K562 (cell line): ENCODE measurements at regions not wholly inside any gene's neighbourhood (a gene's known extent, or its start where the extent isn't known, plus 50 kb on each side); places are given as distances from the start of the nearest gene placed in this dataset.

Experiments used
- ATAC-seq: fragments of 200-7000 bp; cut with Tn5 transposase; 3 replicates; pipeline ENCODE4 v1.9.1; 2020; ENCODE audit warnings: moderate library complexity
- BruUV-seq: library from RNA; stranded (reverse); fragments of 400-500 nt; replicated peaks from 2 replicates; lab custom pipeline; 2021; lab: Mats Ljungman, UMichigan
- CTCF ChIA-PET: fragments of 300-600 bp; formaldehyde crosslinking; extraction: SDS; loops from one replicate; lab custom pipeline; 2021; ENCODE audit warnings: low intra/inter-chr PET ratio; lab: Yijun Ruan, JAX
- POLR2A ChIA-PET: fragments of 300-600, 350-650 bp; sonication (Branson Sonifier 250); formaldehyde crosslinking; extraction: SDS; loops from one replicate; lab custom pipeline; 2021; ENCODE audit warnings: antibody characterized with exemption, inconsistent platforms; lab: Yijun Ruan, JAX
- DNase-seq, 4 experiments: peaks; one replicate each; pipeline versions ENCODE4 v3.0.0 to v3.0.0-alpha.2; 2011 to 2018; ENCODE audit warnings: low spot score in 3 of 4, mixed read lengths in 3 of 4; ENCODE audit errors: extremely low read depth in 1 of 4
- FAIRE-seq: peaks from 2 replicates; lab custom pipeline; 2011; peaks lifted over from hg19 to GRCh38; lab: Jason Lieb, UNC
- H2AFZ ChIP-seq: 2 replicates; pipeline ENCODE4 v1.6.0; 2011; ENCODE audit warnings: low read depth, low read length, control low read depth, inconsistent platforms
- H3K27ac ChIP-seq: fragments of 200-600 bp; 3 replicates; pipeline ENCODE4 v1.8.0; 2011; ENCODE audit warnings: low read depth, mild to moderate bottlenecking, control low read depth, inconsistent platforms, low read length, moderate library complexity, mixed read lengths; ENCODE audit errors: extremely low read depth
- H3K27me3 ChIP-seq, 2 experiments: fragments of 300-600 bp in 1 of 2; 2 replicates in 1 of 2; 3 replicates in 1 of 2; pipeline versions ENCODE4 v1.6.0 to v1.8.0; 2011; ENCODE audit warnings: inconsistent platforms in 2 of 2, low read length in 2 of 2, mild to moderate bottlenecking in 1 of 2, mixed read lengths in 1 of 2, moderate library complexity in 1 of 2; ENCODE audit not compliant: control insufficient read depth in 2 of 2, insufficient read depth in 2 of 2
- H3K36me3 ChIP-seq: fragments of 300-600 bp; 3 replicates; pipeline ENCODE4 v1.8.0; 2011; ENCODE audit warnings: mild to moderate bottlenecking, low read length, inconsistent platforms; ENCODE audit not compliant: control insufficient read depth, insufficient read depth
- H3K4me1 ChIP-seq, 2 experiments: fragments of 200-600 bp in 1 of 2; replicated peaks in 1 of 2; 2 replicates in 1 of 2; 3 replicates in 1 of 2; pipeline versions ENCODE4 v1.5.1 to v1.8.0; 2011; ENCODE audit warnings: inconsistent platforms in 2 of 2, low read length in 2 of 2, mild to moderate bottlenecking in 1 of 2, mixed read lengths in 1 of 2, moderate library complexity in 1 of 2; ENCODE audit not compliant: control insufficient read depth in 2 of 2, insufficient read depth in 2 of 2
- H3K4me2 ChIP-seq: 2 replicates; pipeline ENCODE4 v1.6.1; 2011; ENCODE audit warnings: low read length, control low read depth, inconsistent platforms, mixed read lengths; ENCODE audit not compliant: insufficient read depth
- H3K4me3 ChIP-seq: fragments of 200-600 bp; sonication (generic), shearing (Covaris generic); 2 replicates; pipeline ENCODE4 v1.5.1; 2016; ENCODE audit warnings: control low read depth, inconsistent platforms
- H3K79me2 ChIP-seq: fragments of 200-600 bp; 3 replicates; pipeline ENCODE4 v1.8.0; 2011; ENCODE audit warnings: low read length, inconsistent platforms; ENCODE audit not compliant: control insufficient read depth, insufficient read depth
- H3K9ac ChIP-seq, 2 experiments: 2 replicates each; pipeline versions ENCODE4 v1.6.0 to v1.6.1; 2011; ENCODE audit warnings: low read depth in 2 of 2, low read length in 2 of 2, control low read depth in 1 of 2, inconsistent platforms in 1 of 2, mild to moderate bottlenecking in 1 of 2, mixed read lengths in 1 of 2; ENCODE audit not compliant: insufficient read depth in 1 of 2
- H3K9me1 ChIP-seq: one replicate; pipeline ENCODE4 v1.6.0; 2011; ENCODE audit warnings: inconsistent platforms, mild to moderate bottlenecking, low read length, moderate library complexity; ENCODE audit not compliant: control insufficient read depth, insufficient read depth
- H3K9me3 ChIP-seq: replicated peaks from 2 replicates; pipeline ENCODE4 v1.5.1; 2011; ENCODE audit warnings: low read depth, low read length, inconsistent platforms; ENCODE audit not compliant: control insufficient read depth, insufficient read depth
- H4K20me1 ChIP-seq: replicated peaks from 2 replicates; pipeline ENCODE4 v1.6.1; 2011; ENCODE audit warnings: low read length, inconsistent platforms, mixed read lengths; ENCODE audit not compliant: control insufficient read depth, insufficient read depth
- DACH1 ChIP-seq: fragments of 450-650 bp; IDR thresholded peaks from 2 replicates; pipeline ENCODE4 v1.6.1; 2018; ENCODE audit not compliant: partially characterized antibody
- FUS ChIP-seq: fragments of 200-400 bp; formaldehyde crosslinking; optimal IDR thresholded peaks from 2 replicates; pipeline ENCODE3; 2017; ENCODE audit warnings: low read depth, low read length
- MTA3 ChIP-seq: fragments of 450-650 bp; formaldehyde crosslinking; IDR thresholded peaks from 2 replicates; pipeline ENCODE4 v1.6.1; 2017; ENCODE audit warnings: mild to moderate bottlenecking, borderline replicate concordance
- NCOA1 ChIP-seq: fragments of 450-650 bp; IDR thresholded peaks from 2 replicates; pipeline ENCODE4 v1.6.1; 2016; ENCODE audit warnings: low read depth
- NFXL1 ChIP-seq: fragments of 450-650 bp; formaldehyde crosslinking; IDR thresholded peaks from 2 replicates; pipeline ENCODE4 v1.4.0; 2021; ENCODE audit warnings: mild to moderate bottlenecking
- SFPQ ChIP-seq: fragments of 200-400 bp; formaldehyde crosslinking; IDR thresholded peaks from 2 replicates; pipeline ENCODE4 v1.6.1; 2017; ENCODE audit warnings: mild to moderate bottlenecking, low read depth, low read length, moderate library complexity
- SPI1 ChIP-seq: IDR thresholded peaks from 2 replicates; pipeline ENCODE4 v1.6.1; 2011; ENCODE audit warnings: low read depth, low read length, control low read depth, borderline replicate concordance
- SREBF1 ChIP-seq: fragments of 150-350 bp; IDR thresholded peaks from 2 replicates; pipeline ENCODE4 v1.6.1; 2014; ENCODE audit warnings: antibody characterized with exemption, low read depth, low read length, borderline replicate concordance
- ZNF175 ChIP-seq: fragments of 200-800 bp; sonication (Bioruptor generic); IDR thresholded peaks from 2 replicates; pipeline ENCODE4 v1.6.1; 2016; ENCODE audit warnings: low read depth, mild to moderate bottlenecking, missing genetic modification characterization, missing compliant biosample characterization
- ZNF263 ChIP-seq: sonication (generic); formaldehyde crosslinking; IDR thresholded peaks from 2 replicates; pipeline ENCODE4 v1.8.0; 2022; ENCODE audit warnings: mild to moderate bottlenecking, missing genetic modification reagents, borderline replicate concordance
- ZNF347 ChIP-seq: fragments of 450-650 bp; formaldehyde crosslinking; IDR thresholded peaks from 2 replicates; pipeline ENCODE4 v1.4.0; 2020; ENCODE audit warnings: low read depth, mild to moderate bottlenecking, moderate library complexity
- WGBS: fragments of 100-300 bp; shearing (Covaris generic); methylation state at CpG from one replicate; pipeline ENCODE4 v1.1.6; 2016; ENCODE audit warnings: low coverage, mixed read lengths; ENCODE audit not compliant: insufficient coverage; ENCODE audit errors: missing lambda C conversion rate; 5-methylcytosine and 5-hydroxymethylcytosine counted together
- in situ Hi-C: fragments of 300-500 bp; cut with MboI; formaldehyde crosslinking; loops from 4 replicates; pipeline ENCODE4 v1.15.0; 2018; ENCODE audit warnings: inconsistent platforms, mixed read lengths
- intact Hi-C: fragments of 100-400 bp; cut with micrococcal nuclease; formaldehyde crosslinking; loops from 2 replicates; pipeline ENCODE4 v1.14.2; 2022
- TF ChIP-seq, protein P1 (sequence below): fragments of 150-350 bp; IDR thresholded peaks from 2 replicates; pipeline ENCODE4 v1.6.1; 2014; ENCODE audit warnings: low read depth, mild to moderate bottlenecking, low read length, borderline replicate concordance

- no peaks in the 10 kb centered on the region for H3K4me1 ChIP-seq
- ATAC-seq = no peak
- H3K9ac ChIP-seq = no peak overlapping the region
- no peaks in the 10 kb centered on the region for H3K79me2 ChIP-seq
- BruUV-seq = no TSS peak
- no peak overlapping the region for H2AFZ ChIP-seq
- CTCF ChIA-PET = no interaction called here
- no peaks in the 10 kb centered on the region for H3K9me1 ChIP-seq
- in situ Hi-C loops (no loop called here), intact Hi-C loops (no loop called here)
- H3K4me2 ChIP-seq = no peak overlapping the region
- no peaks in the 10 kb centered on the region; the same call in 1 of the 2 replicates for H4K20me1 ChIP-seq
- no peaks in the 10 kb centered on the region for H3K9me3 ChIP-seq
- H3K27me3 ChIP-seq = no peaks in the 10 kb centered on the region; a peak in 1 of 5 replicates
- no peak for FAIRE-seq
- 0% methylated on average over 11 of the region's 11 CpGs for WGBS
- no peak overlapping the region for H3K4me3 ChIP-seq
- no peak for DNase-seq
- no peaks in the 10 kb centered on the region for H3K36me3 ChIP-seq
- H3K27ac ChIP-seq = no peak overlapping the region
- TF ChIP-seq MTA3 (no peak), FUS (no peak), SPI1 (peak; percentile 53; the same call in 1 of the 2 replicates)
- POLR2A ChIA-PET = no interaction called here
Observed at GRCh38 chr20:60477958-60478357, 519.7 kb downstream of the CDH26 start.

- ATAC-seq (no peak), FAIRE-seq (no peak)
- POLR2A ChIA-PET = no interaction called here
- TF ChIP-seq, protein P1, sequence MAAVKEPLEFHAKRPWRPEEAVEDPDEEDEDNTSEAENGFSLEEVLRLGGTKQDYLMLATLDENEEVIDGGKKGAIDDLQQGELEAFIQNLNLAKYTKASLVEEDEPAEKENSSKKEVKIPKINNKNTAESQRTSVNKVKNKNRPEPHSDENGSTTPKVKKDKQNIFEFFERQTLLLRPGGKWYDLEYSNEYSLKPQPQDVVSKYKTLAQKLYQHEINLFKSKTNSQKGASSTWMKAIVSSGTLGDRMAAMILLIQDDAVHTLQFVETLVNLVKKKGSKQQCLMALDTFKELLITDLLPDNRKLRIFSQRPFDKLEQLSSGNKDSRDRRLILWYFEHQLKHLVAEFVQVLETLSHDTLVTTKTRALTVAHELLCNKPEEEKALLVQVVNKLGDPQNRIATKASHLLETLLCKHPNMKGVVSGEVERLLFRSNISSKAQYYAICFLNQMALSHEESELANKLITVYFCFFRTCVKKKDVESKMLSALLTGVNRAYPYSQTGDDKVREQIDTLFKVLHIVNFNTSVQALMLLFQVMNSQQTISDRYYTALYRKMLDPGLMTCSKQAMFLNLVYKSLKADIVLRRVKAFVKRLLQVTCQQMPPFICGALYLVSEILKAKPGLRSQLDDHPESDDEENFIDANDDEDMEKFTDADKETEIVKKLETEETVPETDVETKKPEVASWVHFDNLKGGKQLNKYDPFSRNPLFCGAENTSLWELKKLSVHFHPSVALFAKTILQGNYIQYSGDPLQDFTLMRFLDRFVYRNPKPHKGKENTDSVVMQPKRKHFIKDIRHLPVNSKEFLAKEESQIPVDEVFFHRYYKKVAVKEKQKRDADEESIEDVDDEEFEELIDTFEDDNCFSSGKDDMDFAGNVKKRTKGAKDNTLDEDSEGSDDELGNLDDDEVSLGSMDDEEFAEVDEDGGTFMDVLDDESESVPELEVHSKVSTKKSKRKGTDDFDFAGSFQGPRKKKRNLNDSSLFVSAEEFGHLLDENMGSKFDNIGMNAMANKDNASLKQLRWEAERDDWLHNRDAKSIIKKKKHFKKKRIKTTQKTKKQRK = no peak
- TF ChIP-seq ZNF263 (CRISPR knock-in tag) (no peak), SREBF1 (no peak), ZNF175 (CRISPR knock-in tag) (no peak), NFXL1 (CRISPR knock-in tag) (no peak), ZNF347 (CRISPR knock-in tag) (no peak), DACH1 (no peak), NCOA1 (no peak), SFPQ (no peak)
Observed at GRCh38 chr20:60478533-60478932, 520.3 kb downstream of the CDH26 start.

More at GRCh38 chr20:60478533-60478932, 520.3 kb downstream of the CDH26 start:
- Histone ChIP-seq H3K36me3 (no peaks in the 10 kb centered on the region), H3K79me2 (no peaks in the 10 kb centered on the region), H3K27ac (no peak overlapping the region), H3K9ac (no peak overlapping the region), H3K9me1 (no peaks in the 10 kb centered on the region), H3K27me3 (no peaks in the 10 kb centered on the region; a peak in 1 of 5 replicates), H2AFZ (no peak overlapping the region), H4K20me1 (no peaks in the 10 kb centered on the region; the same call in 1 of the 2 replicates), H3K4me3 (no peak overlapping the region), H3K9me3 (no peaks in the 10 kb centered on the region), H3K4me1 (no peaks in the 10 kb centered on the region), H3K4me2 (no peak overlapping the region)
- no peak for DNase-seq
- intact Hi-C loops = no loop called here
- in situ Hi-C loops = no loop called here
- WGBS = 0% methylated on average over 7 of the region's 7 CpGs
- BruUV-seq = no TSS peak
- CTCF ChIA-PET = no interaction called here
